CD4-positive, alpha-beta T cell treated with Interleukin-17A for 4 hours (primary cell): ENCODE measurements at regions not wholly inside any gene's neighbourhood (a gene's known extent, or its start where the extent isn't known, plus 50 kb on each side); places are given as distances from the start of the nearest gene placed in this dataset.

ENCODE experiments used
- DNase-seq: peaks from one replicate; pipeline ENCODE4 v3.0.0-alpha.2; 2020; ENCODE audit warnings: mixed read lengths

DNA sequence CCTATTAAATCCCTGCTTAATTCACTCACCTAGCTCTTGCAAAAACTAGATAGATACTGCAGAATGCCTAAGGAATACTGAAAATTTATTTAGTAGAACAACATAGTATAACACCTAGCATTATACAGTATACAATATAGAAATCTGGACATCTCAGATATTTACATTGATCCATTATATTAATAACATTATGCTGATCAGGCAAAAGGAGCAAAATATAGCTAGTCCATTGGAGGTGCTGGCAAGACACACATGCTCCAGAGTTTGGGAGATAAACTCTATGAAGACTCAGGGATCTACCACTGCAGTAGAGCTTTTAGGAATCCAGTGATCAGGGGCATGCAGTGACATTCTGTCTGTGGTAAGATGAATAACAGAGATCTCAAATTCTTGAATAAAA lies 357.6 kb downstream of the TBC1D4 start:
- DNase-seq: no peak

DNA sequence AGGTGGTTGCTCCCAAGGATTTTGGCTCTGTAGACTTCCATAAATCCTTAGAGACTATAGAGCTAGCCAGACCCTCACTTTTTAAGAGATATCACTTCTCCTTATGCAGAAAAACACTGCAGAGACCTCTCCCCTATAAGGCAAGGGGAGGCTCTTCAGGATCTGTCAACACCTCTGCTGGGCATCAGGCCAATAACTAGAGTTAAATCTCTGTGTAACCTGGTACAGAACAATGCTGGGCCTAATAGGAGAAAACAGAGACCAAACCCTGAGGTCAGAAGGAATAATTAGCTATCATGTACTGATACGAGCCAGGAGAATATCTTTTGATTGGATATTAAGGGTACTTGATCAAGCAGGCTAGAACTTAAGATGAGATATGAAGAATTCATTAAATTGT lies 358.5 kb downstream of the TBC1D4 start:
- no peak for DNase-seq

DNA sequence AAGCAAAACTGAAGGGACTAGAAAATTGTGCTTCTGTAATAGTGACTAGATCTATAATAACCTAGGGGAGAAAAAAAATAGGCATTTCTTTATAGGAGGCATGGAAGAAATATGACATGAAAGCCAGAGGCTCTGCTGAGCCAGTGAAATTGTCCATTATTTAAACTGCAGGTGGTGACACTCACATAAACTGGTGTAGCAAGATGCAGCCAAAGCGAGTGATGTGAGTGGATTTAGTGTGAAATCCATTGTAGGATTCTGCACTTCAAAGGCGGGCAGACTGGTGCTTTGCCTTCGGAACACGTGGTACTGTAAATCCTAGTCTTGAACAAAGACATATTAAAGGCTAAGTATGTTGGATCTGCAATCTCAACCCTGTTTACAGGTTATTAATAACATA lies 361.9 kb downstream of the TBC1D4 start:
- DNase-seq: no peak

DNA sequence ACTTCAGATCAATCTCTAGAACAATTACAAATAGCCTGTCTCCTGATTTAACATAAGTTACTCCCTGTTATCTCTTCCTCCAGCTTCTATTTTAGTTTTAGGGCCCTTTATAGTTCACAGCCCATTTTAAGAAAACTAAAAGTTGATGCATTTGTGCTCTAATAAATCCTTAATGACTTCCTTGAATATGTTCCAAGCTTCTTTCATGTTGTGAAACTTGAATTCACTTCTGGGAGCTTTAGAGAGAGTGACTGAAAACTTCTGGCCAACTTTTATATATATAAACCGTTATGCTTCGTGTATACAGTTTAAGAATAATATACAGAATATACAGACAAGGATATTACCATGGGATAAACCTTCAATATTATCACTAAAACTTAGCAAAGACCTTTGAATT lies 366.8 kb downstream of the TBC1D4 start:
- DNase-seq: no peak

DNA sequence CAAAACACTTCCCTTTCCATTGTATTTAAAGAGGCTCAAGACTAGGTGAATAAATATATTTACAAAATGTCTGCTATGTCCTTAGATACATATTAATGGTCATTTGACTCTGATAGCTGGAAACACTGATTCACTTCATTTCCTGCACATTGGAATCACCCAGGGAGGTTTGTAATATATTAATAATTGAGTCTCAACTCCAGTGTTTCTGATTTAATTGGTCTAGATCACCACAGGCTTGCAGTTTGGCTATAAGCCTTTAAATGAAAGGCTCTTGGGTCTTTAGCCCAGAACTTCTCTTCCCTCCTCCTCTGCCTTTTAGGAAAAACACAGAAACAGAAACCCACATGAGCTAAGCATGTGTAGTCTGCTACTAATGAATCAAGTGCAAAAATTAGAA lies 378.0 kb downstream of the TBC1D4 start:
- no peak for DNase-seq

DNA sequence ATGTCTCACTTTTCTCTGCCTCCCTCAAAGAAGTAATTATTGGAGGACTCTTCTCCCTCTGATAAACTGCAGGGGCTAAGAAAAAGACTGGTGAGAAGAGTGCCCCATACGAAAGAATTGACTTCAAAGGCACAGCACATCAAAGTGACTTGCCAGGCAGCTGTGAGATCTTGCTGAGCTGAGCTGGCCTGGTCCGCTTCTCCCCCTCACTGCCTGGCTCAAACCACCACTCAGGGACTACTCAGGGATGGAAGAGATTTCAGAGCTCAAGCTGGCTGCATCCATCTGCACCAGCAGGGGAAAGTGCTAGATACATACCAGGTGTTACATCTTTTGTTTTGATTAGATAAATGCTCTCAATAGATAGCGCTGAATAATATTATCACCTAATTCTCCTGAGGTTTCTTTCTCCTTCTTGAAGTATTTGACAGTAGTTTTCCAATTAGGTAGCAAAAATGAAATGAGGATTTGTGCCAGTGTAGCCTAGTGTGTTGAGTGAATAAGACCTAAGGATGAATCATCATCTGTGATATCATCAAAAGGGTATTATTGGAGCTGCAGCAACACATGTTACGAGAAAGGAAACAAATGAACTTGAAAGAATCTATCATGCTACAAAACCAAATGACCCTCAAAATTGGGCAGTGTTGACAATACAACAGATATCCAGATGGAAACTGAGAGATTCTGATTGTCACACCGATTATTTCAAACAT lies 379.8 kb downstream of the TBC1D4 start:
- DNase-seq: no peak

DNA sequence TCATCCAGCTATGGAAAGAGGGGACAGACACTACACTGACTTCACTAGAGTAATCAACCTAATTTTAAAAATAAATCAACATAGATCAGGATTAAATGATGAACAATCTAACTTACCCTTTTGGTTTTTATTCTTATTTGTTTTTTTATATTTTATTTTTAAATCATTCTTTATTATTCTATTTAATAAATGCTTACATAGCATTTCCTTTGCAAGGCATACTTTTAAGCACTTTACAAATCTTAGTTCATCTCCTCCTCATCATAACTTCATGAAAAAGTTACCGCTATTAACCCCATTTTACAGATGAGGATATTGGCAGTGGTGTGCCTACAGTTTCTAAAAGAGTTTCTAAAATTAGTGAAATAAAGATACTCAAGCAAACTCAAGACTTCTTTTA lies 380.6 kb downstream of the TBC1D4 start:
- DNase-seq: no peak

DNA sequence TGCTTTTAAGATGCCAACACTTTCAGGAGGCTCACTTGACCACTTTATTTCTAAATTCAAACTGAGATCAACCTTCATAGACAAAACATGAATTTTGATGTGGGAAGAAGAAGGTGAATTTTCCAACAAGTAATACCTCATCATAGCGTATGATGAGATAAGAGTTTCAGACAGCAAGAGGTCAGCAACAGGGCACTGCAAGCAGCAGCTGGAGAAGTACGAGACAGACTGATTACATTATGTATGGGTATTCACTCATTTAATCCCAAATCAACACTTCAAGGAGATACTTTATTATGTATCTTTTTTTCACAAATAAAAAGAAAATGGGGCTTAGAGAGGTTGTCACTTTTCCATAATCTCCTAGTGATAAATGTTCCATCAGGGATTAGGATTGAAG lies 389.8 kb downstream of the TBC1D4 start:
- no peak for DNase-seq

DNA sequence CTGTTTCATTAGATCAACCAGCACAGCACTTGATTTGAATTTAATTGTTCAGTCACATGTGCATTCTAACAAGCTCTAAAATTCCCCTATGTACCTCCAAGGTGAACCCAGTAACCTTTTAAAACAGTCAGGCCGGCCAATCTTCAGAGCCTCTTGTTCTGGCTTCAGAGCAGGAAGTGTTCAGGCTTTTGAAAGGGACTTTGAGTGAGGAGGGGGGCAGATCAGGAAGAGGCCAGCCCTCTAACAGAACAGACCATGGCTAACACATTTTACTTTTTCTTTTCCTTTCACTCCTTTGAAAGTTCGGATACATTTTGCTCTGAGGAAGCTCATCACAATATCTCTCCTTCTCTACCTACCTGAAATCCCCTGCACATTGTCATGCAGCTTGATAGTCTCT lies 390.3 kb downstream of the TBC1D4 start:
- no peak for DNase-seq

DNA sequence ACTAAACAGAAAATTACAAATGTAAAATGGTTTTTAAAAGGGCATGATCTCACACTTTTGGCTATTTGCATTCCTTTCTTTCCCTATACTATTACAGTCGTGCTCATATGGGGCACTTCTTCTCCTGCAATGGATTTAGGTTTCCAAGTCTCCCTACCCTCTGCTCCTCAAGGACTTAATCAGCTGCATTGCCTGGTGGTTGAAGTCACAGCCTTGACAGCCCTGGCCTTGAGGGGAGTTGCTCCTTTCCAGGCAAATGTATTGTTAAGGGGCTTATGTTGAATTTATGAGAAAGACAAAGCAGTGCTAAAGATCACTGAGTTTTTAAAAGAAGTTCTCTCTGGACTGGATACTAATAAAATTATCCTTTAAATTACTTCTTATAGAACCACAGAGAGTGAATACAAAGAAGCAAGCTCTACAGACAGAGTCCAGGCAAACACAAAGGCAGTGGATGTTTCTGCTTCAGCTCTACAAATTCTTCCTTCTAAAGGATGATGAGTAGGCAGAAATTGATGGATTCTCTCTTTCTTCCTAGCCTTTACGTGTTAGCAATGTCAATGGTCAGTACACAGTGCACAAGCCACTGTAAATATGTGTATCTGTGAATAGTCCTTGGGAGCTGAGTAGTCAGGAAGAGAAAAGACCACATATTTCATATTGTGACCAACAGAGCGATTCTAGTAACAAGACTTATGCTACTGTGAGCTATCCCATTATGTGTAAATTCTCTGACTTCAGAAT lies 390.9 kb downstream of the TBC1D4 start:
- DNase-seq: no peak

DNA sequence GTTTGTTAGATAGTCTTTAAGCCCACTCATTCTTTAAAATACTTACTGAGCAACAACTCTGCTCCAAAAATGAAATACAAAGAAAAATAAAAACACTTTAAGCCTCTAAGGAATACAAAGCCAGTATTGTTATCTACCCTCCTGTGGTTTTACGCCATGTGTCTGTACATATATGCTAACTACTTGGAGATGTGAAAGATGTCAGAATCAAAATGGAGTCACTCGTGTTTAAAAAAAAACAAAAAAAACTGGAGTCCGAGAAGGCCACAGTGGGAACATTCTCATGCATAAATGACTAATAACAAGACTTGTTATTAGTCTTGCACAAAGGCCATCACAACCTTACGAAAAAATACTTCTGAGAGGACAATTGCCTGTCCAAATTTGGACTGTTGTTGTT lies 393.1 kb downstream of the TBC1D4 start:
- no peak for DNase-seq

DNA sequence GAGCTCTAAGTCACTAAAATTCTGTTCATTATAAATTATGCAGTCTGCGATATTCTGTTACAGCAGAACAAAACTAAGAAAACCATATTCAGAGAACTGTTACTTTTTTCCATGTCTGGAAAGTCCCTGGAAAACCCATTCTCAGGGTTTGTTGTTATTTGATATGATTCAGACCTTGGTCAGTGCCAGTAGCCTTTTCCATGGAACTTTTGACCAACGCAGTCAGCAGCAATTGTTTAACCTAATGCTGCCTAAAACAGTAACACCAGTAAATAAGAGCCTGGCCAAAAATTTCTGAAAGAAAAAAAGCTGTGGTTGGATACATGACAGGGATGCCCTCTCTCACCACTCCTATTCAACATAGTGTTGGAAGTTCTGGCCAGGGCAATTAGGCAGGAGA lies 402.7 kb downstream of the TBC1D4 start:
- no peak for DNase-seq

DNA sequence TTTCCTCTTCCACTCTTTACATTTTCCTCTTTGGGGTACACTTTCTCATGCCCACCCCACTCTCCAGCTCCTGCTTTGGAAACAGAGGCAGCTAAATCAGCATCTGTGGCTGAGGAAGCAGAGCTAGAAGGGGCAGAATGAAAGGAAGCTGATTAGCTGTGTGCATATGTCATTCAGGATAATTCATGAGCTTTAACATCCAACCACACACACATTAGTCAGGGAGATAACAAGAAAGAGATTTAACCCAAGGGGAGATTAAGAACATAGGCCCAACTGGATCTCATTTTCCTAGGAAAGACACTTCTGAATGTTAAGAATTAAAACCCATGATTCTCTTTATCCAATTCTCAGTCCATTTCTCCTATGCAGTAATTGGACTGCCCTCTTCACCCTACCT lies 405.5 kb downstream of the TBC1D4 start:
- no peak for DNase-seq

DNA sequence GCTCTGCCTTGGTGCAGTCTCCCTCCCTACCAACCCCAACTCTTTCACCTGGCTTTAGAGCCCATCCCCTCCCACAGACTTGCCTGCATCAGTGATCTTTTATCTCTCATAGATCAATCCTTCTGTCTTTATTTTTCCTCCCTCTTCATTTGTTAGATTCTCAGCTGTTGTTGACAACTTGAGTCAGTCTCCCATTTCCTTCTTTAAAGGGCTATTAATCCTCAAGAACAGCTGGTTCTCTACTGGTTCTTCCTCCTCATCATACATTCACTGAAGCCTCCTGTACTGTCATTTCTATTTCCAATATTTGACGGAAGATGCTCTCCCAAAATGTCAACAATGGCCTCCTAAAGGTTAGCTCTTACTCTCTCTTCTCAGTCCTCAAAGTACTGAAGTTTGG lies 408.2 kb downstream of the TBC1D4 start:
- DNase-seq: no peak

DNA sequence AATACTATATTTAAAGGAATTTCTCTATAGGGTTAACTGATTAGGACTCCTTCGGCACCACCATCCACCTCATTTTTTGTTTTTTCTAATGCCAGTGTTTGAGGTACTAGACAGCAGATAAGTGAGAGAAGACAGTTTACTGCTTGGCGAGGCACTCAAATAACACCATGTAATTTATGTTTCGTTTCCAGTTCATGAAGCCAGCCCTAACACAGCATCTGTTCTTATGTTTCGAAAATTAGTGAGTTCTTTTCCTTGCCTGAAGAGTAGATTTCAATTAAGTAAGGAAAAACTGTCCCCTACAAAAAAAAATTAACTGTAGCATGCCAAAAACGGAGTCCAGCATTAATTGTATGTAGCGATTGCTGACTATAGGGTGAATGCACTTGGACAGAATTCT lies 409.1 kb downstream of the TBC1D4 start:
- DNase-seq: no peak

DNA sequence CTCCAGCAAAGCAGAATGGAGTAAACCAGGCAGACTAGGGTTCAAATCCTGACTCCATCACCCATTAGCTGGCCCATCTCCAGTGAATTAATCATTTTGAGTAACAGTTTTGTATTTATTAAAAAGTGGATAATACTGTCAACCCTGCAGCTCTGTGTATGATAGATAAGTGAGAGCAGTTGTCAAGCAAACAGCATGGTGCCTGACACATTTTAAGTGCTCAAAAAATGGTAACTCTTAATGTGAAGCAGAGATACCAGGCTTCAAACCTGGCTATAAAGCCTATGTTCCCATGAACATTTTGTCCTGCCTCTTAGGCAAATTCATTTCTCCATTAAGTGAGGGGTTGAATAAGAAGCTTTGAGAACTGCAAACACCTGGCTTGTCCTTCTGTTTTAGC lies 409.6 kb downstream of the TBC1D4 start:
- no peak for DNase-seq

DNA sequence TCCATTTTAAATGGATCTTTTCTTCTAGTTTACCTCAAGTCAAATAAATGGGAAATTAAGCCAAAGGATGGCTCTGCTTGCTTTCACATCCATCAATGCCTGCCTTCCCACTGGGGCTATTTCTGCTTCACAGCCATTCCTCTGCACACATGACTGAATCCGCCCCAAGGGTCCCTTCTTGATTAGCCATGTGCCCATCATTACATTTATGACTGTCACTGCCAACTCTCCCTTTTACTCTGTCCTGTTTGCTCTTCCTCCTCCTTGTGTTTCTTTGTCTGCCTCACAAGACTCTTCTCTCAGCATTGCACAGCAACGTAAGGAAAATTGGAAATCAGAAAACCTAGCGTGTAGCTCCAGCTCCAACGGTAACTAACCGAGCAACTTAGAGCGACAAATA lies 410.2 kb downstream of the TBC1D4 start:
- DNase-seq: no peak

DNA sequence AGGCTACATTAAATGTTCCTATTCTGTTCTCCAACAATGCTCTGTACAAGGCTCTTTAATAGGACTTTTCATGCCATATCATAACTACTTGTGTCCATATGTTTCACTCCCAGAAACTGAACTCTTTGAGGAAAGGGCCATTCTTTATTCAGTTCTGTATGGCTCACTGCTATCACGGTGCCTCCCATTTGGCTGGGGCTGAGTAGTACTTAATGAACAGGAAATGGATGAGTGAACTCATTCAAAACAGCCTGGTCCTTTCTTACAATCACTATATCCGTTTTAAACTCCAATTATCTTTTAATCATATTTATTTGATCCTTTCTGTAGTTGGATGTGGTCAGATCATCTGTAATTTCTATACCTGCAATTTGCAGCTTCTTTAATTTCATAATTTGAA lies 410.6 kb downstream of the TBC1D4 start:
- DNase-seq: no peak

DNA sequence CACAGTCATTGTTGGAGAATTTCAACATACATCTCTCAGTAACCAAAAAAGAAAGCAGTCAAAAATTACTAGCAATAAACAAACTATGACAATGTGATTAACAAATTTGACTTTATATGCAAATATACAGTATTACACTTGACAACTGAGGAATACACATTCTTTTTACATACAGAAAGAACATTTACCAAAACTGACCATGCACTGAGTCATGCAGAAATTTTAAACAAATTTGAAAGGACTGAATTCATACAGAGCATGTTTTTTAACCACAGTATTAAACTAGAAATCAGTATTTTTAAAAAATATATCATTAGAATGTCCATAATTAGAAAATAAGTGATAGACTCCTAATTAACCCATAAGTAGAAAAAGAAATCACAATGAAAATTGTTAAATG lies 420.1 kb downstream of the TBC1D4 start:
- DNase-seq: no peak

DNA sequence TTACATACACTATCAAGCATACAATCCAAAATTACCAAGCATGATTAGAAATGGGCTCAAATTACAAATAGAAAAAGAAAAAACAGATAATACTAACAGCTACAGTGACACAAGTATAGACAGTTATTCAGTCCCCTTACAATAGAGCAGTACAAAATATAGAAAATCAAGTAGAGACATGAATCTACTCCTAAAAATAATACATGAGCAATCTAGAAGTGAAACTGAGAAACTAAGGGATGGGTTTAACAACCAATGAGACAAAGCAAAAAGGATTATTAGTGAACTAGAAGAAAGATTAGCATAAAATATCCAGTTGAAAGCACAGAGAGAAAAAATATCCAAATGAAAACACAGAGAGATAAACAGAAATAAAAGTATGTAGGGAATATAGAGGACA lies 426.7 kb downstream of the TBC1D4 start:
- DNase-seq: no peak

DNA sequence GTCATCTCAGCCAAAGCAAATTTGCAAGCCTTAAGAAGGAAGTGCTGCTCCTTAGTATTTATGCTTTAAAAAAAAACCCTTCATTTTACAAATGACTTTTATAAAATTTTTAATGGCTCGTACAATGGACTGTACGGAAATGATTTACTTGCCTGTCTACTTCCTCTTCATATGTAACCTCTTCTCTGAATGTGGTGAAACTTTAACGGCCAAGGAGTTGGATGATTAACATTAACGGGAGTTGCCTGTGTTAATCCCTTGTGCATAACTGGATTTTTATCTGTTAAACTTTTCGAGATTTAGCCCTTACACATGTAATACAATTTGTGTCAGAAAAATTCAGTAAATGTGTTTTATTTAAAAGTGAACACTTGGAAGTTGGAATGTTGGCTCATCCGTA lies 429.4 kb downstream of the TBC1D4 start:
- DNase-seq: no peak

DNA sequence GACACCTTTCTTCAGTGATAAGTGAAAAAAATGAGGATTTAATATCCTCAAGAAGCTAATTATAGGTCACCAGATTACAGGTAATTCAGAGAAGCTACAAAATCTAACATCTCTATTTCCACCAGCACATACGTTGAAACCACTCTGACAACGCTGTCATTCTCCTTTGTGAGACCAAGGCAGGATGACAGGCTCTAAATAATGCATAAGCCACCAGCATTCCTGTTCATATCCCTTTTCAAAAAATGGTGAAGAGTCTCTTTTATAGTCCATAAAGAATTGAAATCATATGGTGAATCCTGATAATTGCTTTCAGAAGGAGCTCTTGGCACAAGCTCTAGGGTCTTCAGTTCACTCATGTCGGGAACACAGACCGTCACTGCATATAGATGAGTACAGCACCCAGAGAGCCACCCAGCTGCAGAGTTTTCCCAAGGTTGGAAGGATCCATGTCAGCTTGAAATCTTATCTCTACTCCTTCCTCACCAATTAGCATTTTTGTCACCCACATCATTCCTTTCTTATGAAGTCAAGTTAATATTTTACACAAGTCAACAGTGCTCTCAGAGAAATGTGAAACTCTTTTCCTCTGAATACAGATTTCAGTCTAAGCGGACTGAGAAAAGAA lies 431.4 kb downstream of the TBC1D4 start:
- no peak for DNase-seq

DNA sequence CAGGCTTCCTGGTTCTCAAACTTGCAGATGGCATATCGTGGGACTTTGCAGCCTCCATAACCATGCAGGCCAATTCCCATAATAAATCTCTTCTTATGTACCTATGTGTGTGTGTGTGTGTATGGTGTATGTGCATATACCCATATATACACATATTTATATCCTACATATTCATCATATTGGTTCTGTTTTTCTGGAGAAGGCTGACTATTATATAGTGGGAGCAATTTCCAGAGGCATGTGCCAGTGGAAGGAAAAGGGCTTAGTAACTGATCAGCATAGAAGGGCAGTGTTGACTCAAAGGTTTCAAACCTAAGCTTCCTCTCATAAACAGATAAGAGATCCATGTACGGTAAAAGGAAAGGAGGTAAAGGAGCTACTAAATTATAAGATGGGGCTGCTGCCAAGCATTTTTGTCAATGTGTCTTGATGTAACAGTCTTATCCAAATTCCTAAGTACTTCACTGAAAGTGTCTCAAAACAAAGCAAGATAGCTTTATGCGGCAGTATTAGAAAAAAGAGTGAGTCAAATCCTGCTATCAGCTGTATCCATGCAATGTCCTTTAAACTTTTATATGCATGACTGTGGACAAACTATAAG lies 432.1 kb downstream of the TBC1D4 start:
- DNase-seq: no peak

DNA sequence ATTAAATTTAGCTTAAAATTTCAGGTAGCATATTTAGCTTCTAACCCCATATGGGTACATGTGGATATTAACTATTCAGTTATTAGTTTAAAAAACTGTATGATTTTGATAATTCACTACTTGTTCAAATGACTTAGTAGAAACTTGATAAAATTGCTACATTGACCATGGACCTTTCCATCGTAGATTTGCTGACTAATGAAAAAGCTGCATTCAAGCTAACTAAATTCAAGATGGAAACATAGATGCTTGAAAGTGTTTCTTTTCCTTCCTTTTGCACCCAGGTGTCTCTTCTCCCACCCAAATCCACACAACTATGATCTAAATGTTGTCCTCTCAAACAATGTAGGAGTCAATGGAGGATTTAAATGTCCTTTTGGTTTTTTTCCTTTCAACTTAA lies 439.2 kb downstream of the TBC1D4 start:
- DNase-seq: no peak
